Transverse colon (tissue), 4 donors: ENCODE measurements at regions not wholly inside any gene's neighbourhood (a gene's known extent, or its start where the extent isn't known, plus 50 kb on each side); places are given as distances from the start of the nearest gene placed in this dataset.
"Not testable (repeated sequence)": the region's sequence is repeated elsewhere in the genome, so short reads cannot be mapped to it uniquely, and the experiment has no call there.

Source experiments
- DNase-seq: peaks from one replicate; pipeline ENCODE4 v3.0.0-alpha.2; 2019
- H3K27ac ChIP-seq, 4 donors: fragments of 200-600 bp; sonication (generic); 2 replicates each; pipeline ENCODE4 v1.5.1; 2016 to 2018; ENCODE audit warnings: inconsistent platforms in 4 of 4
- H3K27me3 ChIP-seq: fragments of 200-600 bp; sonication (generic); 2 replicates; pipeline ENCODE4 v1.5.1; 2017; ENCODE audit warnings: inconsistent platforms
- H3K36me3 ChIP-seq, 4 donors: fragments of 200-600 bp; sonication (generic); 2 replicates each; pipeline ENCODE4 v1.5.1; 2017 to 2019; ENCODE audit warnings: inconsistent platforms in 4 of 4
- H3K4me1 ChIP-seq, 4 donors: fragments of 200-600 bp; sonication (generic); 2 replicates each; pipeline ENCODE4 v1.5.1; 2017 to 2020; ENCODE audit warnings: inconsistent platforms in 4 of 4
- H3K4me3 ChIP-seq, 4 donors: fragments of 200-600 bp; sonication (generic); 1 replicate in 1 of 4; 2 replicates in 3 of 4; pipeline versions ENCODE4 v1.5.1 to v1.6.1; 2017 to 2019; ENCODE audit warnings: inconsistent platforms in 4 of 4
- H3K9me3 ChIP-seq, 2 donors: fragments of 200-600 bp; sonication (generic); 2 replicates each; pipeline ENCODE4 v1.5.1; 2017 to 2019; ENCODE audit warnings: inconsistent platforms in 2 of 2
- EP300 ChIP-seq: sonication (generic); formaldehyde crosslinking; IDR thresholded peaks from one replicate; pipeline ENCODE4 v1.6.1; 2017; ENCODE audit warnings: antibody characterized with exemption, low read depth
- POLR2A ChIP-seq: fragments of 450-650 bp; IDR thresholded peaks from one replicate; pipeline ENCODE4 v1.6.1; 2016; ENCODE audit warnings: antibody characterized with exemption, mild to moderate bottlenecking, moderate library complexity
- POLR2AphosphoS5 ChIP-seq, 3 donors: sonication (generic); formaldehyde crosslinking; IDR thresholded peaks; one replicate each; pipeline ENCODE4 v1.6.1; 2016; ENCODE audit warnings: antibody characterized with exemption in 3 of 3
- WGBS, 2 donors: methylation state at CpG; one replicate each; pipeline ENCODE4 v1.1.5; 2018; ENCODE audit warnings: low coverage in 1 of 2; 5-methylcytosine and 5-hydroxymethylcytosine counted together
- in situ Hi-C, 4 donors: fragments of 200-750 bp; cut with MboI; loops; one replicate each; pipeline versions ENCODE4 v1.15.0 to v1.15.1; 2017; ENCODE audit warnings: low sequenced_read_pairs in 3 of 4, low pct_ligation_motif_present in 1 of 4, low pct_unique_long_range_greater_than_20kb in 1 of 4
- intact Hi-C: fragments of 100-400 bp; cut with DNase I; formaldehyde crosslinking; loops from one replicate; pipeline ENCODE4 v1.15.1; 2023; ENCODE audit warnings: low total_unique reads
- TF ChIP-seq, protein P1 (sequence below), 5 experiments: fragments of 200-600 bp in 3 of 5; fragments of 450-650 bp in 2 of 5; sonication (generic) in 3 of 5; IDR thresholded peaks; 1 replicate in 2 of 5; 2 replicates in 3 of 5; pipeline ENCODE4 v1.5.1; 2016 to 2017; ENCODE audit warnings: antibody characterized with exemption in 5 of 5, inconsistent platforms in 3 of 5, mild to moderate bottlenecking in 2 of 5, moderate library complexity in 1 of 5

DNA sequence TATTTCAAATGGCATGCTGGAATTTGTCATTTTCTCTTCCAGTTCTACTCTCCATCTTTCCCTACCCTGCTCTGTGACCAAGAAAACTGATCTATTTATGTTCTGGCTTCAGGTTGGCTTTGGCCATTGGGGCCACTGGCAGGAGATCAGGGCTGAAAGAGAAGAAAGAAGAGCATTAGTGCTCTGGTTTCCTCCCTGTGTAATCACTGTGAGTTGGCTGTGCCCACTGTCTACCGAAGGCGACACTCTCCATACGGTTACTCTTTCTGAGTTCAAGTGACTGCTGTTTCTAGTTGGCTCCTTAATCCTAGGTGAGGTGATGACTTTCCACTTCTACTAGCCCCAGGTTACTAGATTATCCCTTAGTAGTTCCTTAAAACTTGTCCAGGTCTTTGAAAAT lies 372.6 kb downstream of the PRELID2 start:
- H3K4me3 ChIP-seq: no peak overlapping the region
- H3K27ac ChIP-seq: no peak overlapping the region
- intact Hi-C loops (no loop called here), in situ Hi-C loops (no loop called here)
- DNase-seq: no peak
- 98 to 100% methylated on average over 3 of the region's 3 CpGs for WGBS, 2 donors
- no peaks in the 10 kb centered on the region for H3K36me3 ChIP-seq
- no peaks in the 10 kb centered on the region for H3K4me1 ChIP-seq
- H3K27me3 ChIP-seq: no peaks in the 10 kb centered on the region
- TF ChIP-seq POLR2AphosphoS5 (IDR thresholded peaks at IDR 0.05): no peak
- H3K9me3 ChIP-seq: no peaks in the 10 kb centered on the region

DNA sequence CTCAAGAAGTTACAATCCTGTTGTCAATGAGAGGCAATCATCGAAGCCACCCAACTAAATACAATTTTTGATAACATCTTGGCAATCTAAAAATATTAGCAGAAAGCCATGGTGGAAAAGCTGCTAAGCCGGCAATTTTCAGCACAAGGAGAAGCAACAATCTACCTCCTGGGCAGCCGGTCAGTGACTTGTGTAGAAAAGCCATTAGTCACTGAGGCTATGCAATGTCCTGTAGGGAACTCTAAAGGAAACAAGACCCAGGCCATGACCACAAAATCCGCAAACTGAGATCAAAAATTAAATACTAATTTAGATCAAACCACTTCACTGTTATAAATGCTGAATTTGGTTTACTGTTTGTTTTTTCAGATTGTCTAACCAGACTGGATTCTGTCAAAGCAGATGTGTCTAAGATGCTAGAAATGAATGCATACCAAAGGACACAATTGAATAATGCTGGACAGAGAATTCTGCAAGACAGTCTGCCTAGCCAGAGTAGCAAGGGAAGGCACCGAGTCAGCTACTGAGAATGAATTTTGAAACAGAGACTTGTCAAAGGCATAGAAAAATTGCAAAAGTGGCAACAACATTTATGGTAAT lies 384.8 kb downstream of the PRELID2 start:
- 78 to 86% methylated on average over 4 to 5 of the region's 5 CpGs for WGBS, 2 donors

DNA sequence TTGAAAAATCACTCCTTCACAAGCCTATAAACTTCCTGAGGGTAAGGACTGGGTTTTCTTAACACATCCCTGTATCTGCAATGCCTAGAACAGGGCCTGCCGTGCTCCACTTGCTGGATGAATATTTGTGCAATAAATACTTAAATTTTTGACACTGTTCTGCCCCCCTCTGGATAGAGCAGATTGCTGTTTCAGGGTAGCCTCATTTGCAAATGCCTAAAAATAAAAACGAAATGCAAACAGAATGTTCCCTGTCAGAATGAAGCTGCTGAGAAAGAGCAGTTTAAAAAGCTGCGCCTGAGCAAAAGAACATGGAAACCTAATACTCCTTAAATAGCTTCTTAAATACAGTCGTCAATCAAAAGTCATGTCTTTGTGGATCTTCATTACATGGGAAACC lies 385.3 kb downstream of the PRELID2 start:
- TF ChIP-seq, protein P1, sequence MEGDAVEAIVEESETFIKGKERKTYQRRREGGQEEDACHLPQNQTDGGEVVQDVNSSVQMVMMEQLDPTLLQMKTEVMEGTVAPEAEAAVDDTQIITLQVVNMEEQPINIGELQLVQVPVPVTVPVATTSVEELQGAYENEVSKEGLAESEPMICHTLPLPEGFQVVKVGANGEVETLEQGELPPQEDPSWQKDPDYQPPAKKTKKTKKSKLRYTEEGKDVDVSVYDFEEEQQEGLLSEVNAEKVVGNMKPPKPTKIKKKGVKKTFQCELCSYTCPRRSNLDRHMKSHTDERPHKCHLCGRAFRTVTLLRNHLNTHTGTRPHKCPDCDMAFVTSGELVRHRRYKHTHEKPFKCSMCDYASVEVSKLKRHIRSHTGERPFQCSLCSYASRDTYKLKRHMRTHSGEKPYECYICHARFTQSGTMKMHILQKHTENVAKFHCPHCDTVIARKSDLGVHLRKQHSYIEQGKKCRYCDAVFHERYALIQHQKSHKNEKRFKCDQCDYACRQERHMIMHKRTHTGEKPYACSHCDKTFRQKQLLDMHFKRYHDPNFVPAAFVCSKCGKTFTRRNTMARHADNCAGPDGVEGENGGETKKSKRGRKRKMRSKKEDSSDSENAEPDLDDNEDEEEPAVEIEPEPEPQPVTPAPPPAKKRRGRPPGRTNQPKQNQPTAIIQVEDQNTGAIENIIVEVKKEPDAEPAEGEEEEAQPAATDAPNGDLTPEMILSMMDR (IDR thresholded peaks at IDR 0.05): no peak
- TF ChIP-seq POLR2AphosphoS5 (IDR thresholded peaks at IDR 0.05) (no peak), POLR2A (no peak), EP300 (no peak)
- no peak for DNase-seq
- Histone ChIP-seq H3K4me3 (no peak overlapping the region), H3K27ac (no peak overlapping the region), H3K27me3 (no peaks in the 10 kb centered on the region), H3K9me3 (no peaks in the 10 kb centered on the region), H3K4me1 (no peaks in the 10 kb centered on the region), H3K36me3 (no peaks in the 10 kb centered on the region)
- WGBS, 2 donors: 75 to 90% methylated on average over 3 to 4 of the region's 4 CpGs
- in situ Hi-C loops: no loop called here
- intact Hi-C loops: no loop called here

More for the DNA sequence above, 384.8 kb downstream of the PRELID2 start:
- Histone ChIP-seq H3K27me3 (no peaks in the 10 kb centered on the region), H3K4me3 (no peak overlapping the region), H3K4me1 (no peaks in the 10 kb centered on the region), H3K9me3 (no peaks in the 10 kb centered on the region), H3K36me3 (no peaks in the 10 kb centered on the region), H3K27ac (no peak overlapping the region)
- TF ChIP-seq, protein P1 (IDR thresholded peaks at IDR 0.05): no peak
- TF ChIP-seq EP300 (no peak), POLR2A (no peak), POLR2AphosphoS5 (IDR thresholded peaks at IDR 0.05) (no peak)
- intact Hi-C loops (no loop called here), in situ Hi-C loops (no loop called here)
- DNase-seq: no peak

DNA sequence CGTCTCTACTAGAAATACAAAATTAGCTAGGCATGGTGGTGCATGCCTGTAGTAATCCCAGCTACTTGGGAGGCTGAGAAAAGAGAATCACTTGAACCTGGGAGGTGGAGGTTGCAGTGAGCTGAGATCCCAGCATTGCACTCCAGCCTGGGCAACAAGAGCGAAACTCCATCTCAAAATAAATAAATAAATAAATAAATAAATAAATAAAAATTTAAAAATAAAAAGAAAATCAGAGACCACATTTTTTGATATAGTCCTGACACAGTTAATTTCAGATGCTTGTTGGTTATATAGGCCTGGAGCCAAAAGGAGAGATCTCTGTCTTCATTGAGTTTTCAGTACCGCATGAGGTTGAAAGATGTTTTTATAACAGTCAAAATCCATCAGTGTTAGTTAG lies 388.3 kb downstream of the PRELID2 start:
- H3K4me1 ChIP-seq, in situ Hi-C loops, H3K9me3 ChIP-seq, H3K4me3 ChIP-seq, DNase-seq, H3K36me3 ChIP-seq, H3K27me3 ChIP-seq, H3K27ac ChIP-seq, intact Hi-C loops: not testable (repeated sequence)
- 82 to 90% methylated on average over 2 to 3 of the region's 3 CpGs for WGBS, 2 donors

DNA sequence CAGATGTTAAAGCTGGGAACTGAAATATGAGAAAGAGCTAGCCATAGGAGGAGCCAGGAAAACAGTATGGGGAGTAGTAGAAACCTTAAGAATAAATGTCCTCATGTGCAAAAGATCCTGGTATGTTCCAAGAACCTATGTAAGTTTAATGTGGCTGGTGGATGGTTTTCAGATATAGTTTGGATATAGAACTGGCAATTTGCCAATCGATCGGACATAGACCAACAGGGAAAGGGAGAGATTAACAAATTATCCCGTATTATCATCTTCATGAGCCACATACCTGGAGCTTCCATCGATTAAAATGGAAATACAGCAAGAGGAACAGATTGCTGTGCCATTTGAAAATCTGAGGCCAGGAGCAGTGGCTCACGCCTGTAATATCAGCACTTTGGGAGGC lies 388.7 kb downstream of the PRELID2 start:
- Histone ChIP-seq H3K36me3 (no peaks in the 10 kb centered on the region), H3K27ac (no peak overlapping the region), H3K4me1 (no peaks in the 10 kb centered on the region), H3K9me3 (no peaks in the 10 kb centered on the region), H3K4me3 (no peak overlapping the region), H3K27me3 (no peaks in the 10 kb centered on the region)
- intact Hi-C loops: no loop called here
- DNase-seq: no peak
- in situ Hi-C loops: no loop called here
- no peak for TF ChIP-seq EP300
- no peak for TF ChIP-seq POLR2AphosphoS5 (IDR thresholded peaks at IDR 0.05)
- TF ChIP-seq, protein P1 (IDR thresholded peaks at IDR 0.05): no peak
- no peak for TF ChIP-seq POLR2A
- 86 to 100% methylated on average over 5 of the region's 5 CpGs for WGBS, 2 donors
